ENCODE measurements at regions not wholly inside any gene's neighbourhood (a gene's known extent, or its start where the extent isn't known, plus 50 kb on each side); places are given as distances from the start of the nearest gene placed in this dataset.

DNA sequence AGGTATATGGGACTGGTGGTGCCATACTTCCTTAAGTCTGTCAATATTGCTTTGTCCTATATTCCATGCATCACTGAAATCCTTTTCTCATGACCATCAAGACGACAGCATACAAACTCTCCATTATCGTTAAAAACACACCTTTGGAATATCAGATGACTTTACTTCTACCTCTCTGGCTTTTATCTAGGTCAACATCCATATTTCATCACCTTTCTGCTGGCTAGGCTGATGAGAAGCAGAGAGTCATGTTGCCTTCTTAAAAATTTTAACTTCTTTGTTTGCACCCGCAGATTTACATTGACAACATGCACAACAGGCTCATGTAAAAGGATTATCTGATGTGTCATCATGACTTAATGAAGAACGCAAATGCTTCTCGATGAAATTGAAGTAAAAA, 771.4 kb downstream of the OLFM4 start:
- TF ChIP-seq, protein P1, sequence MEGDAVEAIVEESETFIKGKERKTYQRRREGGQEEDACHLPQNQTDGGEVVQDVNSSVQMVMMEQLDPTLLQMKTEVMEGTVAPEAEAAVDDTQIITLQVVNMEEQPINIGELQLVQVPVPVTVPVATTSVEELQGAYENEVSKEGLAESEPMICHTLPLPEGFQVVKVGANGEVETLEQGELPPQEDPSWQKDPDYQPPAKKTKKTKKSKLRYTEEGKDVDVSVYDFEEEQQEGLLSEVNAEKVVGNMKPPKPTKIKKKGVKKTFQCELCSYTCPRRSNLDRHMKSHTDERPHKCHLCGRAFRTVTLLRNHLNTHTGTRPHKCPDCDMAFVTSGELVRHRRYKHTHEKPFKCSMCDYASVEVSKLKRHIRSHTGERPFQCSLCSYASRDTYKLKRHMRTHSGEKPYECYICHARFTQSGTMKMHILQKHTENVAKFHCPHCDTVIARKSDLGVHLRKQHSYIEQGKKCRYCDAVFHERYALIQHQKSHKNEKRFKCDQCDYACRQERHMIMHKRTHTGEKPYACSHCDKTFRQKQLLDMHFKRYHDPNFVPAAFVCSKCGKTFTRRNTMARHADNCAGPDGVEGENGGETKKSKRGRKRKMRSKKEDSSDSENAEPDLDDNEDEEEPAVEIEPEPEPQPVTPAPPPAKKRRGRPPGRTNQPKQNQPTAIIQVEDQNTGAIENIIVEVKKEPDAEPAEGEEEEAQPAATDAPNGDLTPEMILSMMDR (conservative IDR thresholded peaks at IDR 0.05 in 1 of 2, IDR thresholded peaks at IDR 0.05 in 1 of 2; ENCODE audit: extremely low read depth in 1 of 2, insufficient read depth in 1 of 2, low read depth in 1 of 2, low read length in 2 of 2), result no peak
- no peak for TF ChIP-seq EZH2 (IDR thresholded peaks at IDR 0.05; ENCODE audit: borderline replicate concordance, low read length)
